Globus pallidus (tissue), 1 donor: ENCODE measurements at regions not wholly inside any gene's neighbourhood (a gene's known extent, or its start where the extent isn't known, plus 50 kb on each side); places are given as distances from the start of the nearest gene placed in this dataset.

Experiments used
- DNase-seq: peaks from one replicate; pipeline ENCODE4 v3.0.0-alpha.2; 2015; ENCODE audit warnings: low spot score

DNA sequence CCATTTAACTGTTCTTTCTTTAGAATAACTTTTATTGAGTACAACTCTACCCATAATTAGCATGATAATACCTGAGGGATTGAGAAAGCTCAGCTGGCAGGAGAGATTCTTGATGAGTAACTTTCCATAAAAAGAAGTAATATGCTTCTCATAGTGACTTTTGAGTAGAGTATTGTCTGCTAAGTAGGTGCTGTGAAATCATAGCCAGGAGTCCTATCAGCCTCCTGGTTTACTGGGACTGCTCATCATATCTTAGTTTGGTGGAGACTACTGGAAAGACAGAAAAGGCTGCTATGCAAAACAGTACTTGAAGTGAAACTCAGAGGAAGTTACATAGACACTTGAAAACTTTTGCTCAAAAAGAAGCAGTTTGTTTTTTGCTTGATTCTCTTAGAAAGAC is 113.3 kb upstream of the ATP2B1 start:
- no peak for DNase-seq

GRCh38 chr12:89817501-89818226 is 109.0 kb upstream of the ATP2B1 start:
- no peak for DNase-seq

GRCh38 chr12:89815225-89815624 is 106.6 kb upstream of the ATP2B1 start:
- no peak for DNase-seq

GRCh38 chr12:89803412-89803811 is 94.8 kb upstream of the ATP2B1 start:
- DNase-seq = no peak

DNA sequence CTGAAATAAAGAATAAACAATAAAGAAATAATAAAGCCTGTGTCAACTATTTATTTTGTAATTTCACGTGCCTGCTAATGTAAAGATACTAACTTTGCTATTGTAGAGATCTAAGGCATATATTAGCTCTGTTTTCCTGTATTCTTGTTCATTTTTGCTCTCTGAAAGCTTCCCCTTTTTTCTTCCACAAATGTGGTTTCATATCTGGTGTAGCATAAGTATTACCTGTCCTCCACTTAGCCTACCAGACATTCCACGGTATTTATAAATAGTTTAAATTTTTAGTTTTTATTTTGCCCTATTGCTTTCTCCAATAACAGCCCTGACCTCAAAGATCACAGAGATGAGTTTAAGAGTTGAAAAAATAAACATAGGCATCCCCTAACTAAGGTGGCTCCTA is 92.6 kb upstream of the ATP2B1 start:
- no peak for DNase-seq

- DNase-seq = no peak
Measured at GRCh38 chr12:89800435-89800834, 91.8 kb upstream of the ATP2B1 start.

DNA sequence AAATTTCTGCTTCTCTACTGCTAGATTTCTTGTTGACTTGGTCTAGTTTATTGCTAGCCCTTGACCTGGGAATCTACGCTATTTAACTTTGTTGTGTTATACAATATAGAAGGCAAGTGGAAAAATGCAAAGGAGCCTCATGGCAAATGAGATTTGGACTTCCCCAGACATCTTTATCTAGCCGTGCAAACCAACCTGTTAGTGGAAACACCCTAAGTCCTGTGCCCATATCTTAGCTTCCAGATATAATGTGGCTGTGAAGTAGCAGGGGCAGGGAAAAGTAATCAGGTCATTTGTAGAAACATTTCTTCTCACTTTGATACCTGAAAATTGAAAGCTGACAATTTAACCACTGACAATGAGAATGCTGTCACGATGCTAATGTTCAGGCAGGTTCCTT is 90.7 kb upstream of the ATP2B1 start:
- DNase-seq = no peak

- no peak for DNase-seq
Measured at GRCh38 chr12:89797436-89797835, 88.8 kb upstream of the ATP2B1 start.

DNA sequence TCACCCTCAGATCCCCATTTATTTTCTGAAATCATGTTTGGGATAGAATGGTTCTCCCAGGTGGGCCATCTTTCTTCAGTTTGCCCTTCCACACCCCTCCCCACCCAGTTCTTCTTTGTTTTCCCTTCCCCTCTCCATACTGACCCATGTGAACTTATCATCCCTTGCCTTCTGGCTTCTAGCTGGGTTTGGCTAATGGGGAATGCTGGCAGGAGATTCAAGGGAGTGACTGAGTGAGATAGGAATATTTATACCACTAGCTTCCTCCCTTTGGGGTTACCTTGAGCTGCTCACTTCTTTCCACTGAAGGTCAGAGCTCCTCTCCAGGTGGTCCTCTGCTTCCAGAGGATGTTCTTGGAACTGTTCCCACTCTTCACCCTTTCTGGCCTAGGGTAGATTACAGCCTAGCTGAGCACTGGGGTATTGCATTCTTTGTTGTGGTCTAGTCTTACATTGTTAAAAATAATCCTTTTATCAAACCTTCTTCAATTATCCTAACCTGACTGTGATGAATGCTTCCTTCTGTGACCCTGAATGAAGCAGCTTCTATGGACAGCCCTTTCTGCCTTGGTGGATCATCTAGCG is 88.3 kb upstream of the ATP2B1 start:
- no peak for DNase-seq

DNA sequence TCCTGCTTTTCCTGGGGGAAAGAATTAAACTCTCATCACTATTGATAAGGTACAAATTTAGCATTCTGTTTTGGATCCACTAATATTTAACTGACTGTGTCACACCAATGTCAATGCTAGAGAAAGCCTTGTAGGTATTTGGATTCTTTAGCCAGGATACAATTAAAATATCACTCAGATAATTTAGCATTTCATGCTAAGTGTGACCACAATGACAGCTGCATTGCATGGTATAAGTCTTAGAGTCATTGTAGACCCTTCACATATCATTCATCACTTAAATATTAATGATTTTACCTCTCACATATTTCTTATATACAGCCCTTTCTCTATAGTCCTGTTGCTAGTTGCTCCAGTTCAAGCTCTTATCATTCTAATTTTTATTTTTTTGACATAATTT is 85.3 kb upstream of the ATP2B1 start:
- no peak for DNase-seq

DNA sequence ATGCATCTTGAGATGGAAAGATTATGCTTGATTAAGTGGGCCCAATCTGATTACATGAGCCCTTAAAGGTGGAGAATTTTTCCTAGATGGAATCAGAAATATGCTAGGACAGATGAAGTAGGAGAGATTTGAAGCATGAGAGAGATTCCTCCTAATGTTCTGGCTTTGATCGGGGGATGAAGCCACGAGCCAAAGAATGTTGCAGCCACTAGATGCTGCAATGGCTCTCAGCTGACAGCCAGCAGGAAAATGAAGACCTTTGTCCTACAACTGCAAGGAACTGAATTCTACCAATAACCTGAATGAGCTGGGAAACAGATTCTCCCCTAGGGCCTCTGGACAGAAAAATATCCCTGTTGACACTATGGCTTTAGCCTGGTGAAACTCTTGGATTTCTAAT is 82.6 kb upstream of the ATP2B1 start:
- no peak for DNase-seq

- peak; percentile 51 for DNase-seq
Measured at GRCh38 chr12:89789862-89790261, 81.2 kb upstream of the ATP2B1 start.

DNA sequence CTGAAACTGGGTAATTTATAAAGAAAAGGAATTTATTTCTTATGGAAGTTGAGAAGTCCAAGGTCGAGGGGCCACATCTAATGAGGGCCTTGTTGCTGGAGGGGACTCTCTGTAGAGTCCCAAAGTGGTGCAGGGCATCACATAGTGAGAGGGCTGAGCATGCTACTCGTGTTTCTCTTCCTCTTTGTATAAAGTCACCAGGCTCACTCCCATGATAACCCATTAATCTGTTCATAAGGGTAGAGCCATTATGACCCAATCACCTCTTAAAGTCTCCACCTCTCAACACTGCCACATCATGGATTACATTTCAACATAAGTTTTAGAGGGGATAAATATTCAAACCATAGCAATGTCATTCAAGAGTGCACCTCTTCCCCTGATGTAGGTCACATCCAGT is 79.1 kb upstream of the ATP2B1 start:
- DNase-seq = no peak

DNA sequence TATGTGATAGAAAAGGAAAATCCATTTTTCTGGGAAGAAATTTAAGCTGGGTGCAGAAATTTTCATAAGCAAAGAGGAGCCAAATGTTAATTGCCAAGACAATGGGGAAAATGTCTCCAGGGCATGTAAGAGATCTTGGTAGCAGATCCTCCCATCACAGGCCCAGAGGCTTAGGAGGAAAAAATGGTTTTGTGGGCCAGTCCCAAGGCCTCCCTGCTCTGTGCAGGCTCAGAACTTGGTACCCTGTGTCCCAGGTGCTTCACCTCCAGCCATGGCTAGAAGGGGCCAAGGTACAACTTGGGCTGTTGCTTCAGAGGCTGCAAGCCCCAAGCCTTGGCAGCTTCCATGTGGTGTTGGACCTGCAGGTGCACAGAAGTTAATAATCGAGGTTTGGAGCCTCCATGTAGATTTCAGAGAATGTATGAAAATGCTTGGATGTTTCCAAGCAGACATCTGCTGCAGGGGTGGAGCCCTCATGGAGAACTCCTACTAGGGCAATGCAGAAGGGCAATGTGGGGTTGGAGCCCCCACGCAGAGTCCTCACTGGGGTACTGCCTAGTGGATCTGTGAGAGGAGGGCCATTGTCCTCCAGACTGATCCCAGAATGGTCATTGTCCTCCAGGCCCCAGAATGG is 77.7 kb upstream of the ATP2B1 start:
- DNase-seq = no peak

GRCh38 chr12:89783359-89784060 is 74.9 kb upstream of the ATP2B1 start:
- no peak for DNase-seq

GRCh38 chr12:89782807-89783206 is 74.2 kb upstream of the ATP2B1 start:
- DNase-seq = no peak

DNA sequence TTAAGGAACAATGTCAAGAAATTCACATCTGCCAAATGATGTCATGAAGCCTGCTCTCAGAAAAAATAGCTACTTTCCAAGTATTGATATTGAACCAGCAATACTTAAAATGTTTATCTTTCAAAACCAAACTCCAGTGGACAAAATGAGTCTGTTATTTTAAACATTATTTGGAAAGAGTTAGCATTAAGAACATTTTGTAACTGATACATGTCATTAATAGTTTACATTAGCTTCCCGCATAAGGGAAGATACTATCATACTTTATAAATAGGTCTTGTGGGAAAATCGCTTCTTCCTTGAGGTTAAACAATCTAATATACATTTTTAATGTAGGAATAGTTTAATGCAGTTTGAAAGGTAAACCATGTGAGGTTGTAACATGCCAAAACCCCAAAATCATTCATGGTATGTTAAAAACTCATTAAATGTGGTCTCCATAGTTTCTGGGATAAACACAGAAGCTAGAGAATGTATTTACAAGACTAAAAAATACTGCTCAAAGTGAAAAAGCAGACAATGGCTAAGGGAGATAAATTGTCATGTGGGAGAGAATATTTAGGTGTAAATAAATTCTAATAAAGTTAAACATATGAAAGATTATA is 73.4 kb upstream of the ATP2B1 start:
- DNase-seq = no peak

DNA sequence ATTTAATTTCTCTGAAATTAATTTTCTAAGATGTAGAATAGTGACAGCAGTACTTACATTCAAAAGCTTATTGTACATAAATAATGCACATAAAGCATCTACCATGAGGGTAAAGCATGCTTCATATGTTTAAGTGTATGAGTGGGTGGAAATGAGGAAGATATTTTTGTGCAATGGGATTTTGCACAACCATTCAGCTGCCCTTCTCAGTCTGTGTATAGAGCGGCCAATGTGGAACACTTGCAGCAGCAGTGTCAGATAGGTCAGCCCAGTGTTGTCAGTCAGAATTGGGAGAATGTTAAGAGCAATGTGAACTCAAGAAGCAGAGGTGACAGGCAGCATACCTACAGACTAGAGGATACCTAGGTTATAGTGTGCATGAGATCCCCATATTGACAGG is 72.5 kb upstream of the ATP2B1 start:
- no peak for DNase-seq

DNA sequence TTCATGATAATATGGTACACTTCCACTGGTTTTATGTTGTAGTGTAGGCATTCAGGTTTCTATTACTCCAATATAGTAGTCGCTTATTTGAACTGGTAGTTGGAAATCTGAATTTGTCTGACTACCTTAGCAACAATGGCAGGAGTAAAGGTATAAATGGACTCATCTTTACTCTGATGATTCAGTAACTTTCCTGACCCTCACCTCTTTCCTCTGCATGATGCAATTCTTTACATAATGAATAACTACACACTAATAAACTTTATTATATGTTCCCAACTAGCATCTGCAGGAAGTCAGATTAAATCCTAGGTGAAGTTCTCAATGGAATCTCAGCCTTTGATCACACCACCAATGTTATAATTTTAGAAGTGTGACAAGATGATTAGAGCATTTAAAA is 70.5 kb upstream of the ATP2B1 start:
- no peak for DNase-seq

- DNase-seq = no peak
Measured at GRCh38 chr12:89777733-89778379, 69.2 kb upstream of the ATP2B1 start.

- DNase-seq = no peak
Measured at GRCh38 chr12:89775986-89776365, 67.3 kb upstream of the ATP2B1 start.
